Right ventricle myocardium superior (tissue), 1 donor: ENCODE measurements at regions not wholly inside any gene's neighbourhood (a gene's known extent, or its start where the extent isn't known, plus 50 kb on each side); places are given as distances from the start of the nearest gene placed in this dataset.

Experiments used
- ATAC-seq: fragments of 200-7000 bp; cut with Tn5 transposase; one replicate; pipeline ENCODE4 v1.9.1; 2020; ENCODE audit warnings: mild to moderate bottlenecking; ENCODE audit not compliant: poor library complexity
- DNase-seq: peaks from one replicate; pipeline ENCODE4 v3.0.0-alpha.2; 2020
- intact Hi-C: fragments of 100-400 bp; cut with DNase I; formaldehyde crosslinking; loops from one replicate; pipeline ENCODE4 v1.11.2; 2022
- donor health status: DM: no; HTN: yes; CAD: no; lungs with severe emphysema.

- intact Hi-C loops = no loop called here
- ATAC-seq (peak; percentile 57), DNase-seq (no peak)
Measured at GRCh38 chr1:29453502-29454240, 217.3 kb downstream of the PTPRU start.

- DNase-seq (no peak), ATAC-seq (no peak)
- intact Hi-C loops = no loop called here
Measured at GRCh38 chr1:29452463-29453230, 216.3 kb downstream of the PTPRU start.

GRCh38 chr1:29451368-29451892 is 215.1 kb downstream of the PTPRU start:
- no peak for DNase-seq
- intact Hi-C loops = no loop called here
- ATAC-seq = no peak

GRCh38 chr1:29450591-29450990 is 214.3 kb downstream of the PTPRU start:
- intact Hi-C loops = no loop called here
- ATAC-seq (no peak), DNase-seq (no peak)

- no peak for ATAC-seq
- no peak for DNase-seq
- intact Hi-C loops = loop anchor here (10.0 kb wide), 1 partner anchor 204 kb away; no protein-coding TSS in a partner anchor
Measured at GRCh38 chr1:29448456-29449235, 212.3 kb downstream of the PTPRU start.

- intact Hi-C loops = loop anchor here (10.0 kb wide), 1 partner anchor 203 kb away; no protein-coding TSS in a partner anchor
- DNase-seq (no peak), ATAC-seq (no peak)
Measured at GRCh38 chr1:29447368-29447767, 211.0 kb downstream of the PTPRU start.

GRCh38 chr1:29444782-29445729 is 208.7 kb downstream of the PTPRU start:
- intact Hi-C loops = loop anchor here (10.0 kb wide), 1 partner anchor 200 kb away; no protein-coding TSS in a partner anchor
- no peak for DNase-seq
- ATAC-seq = no peak

- DNase-seq (no peak), ATAC-seq (no peak)
- intact Hi-C loops = loop anchor here (10.0 kb wide), 1 partner anchor 199 kb away; no protein-coding TSS in a partner anchor
Measured at GRCh38 chr1:29444081-29444715, 207.9 kb downstream of the PTPRU start.

GRCh38 chr1:29441916-29442668 is 205.8 kb downstream of the PTPRU start:
- ATAC-seq (no peak), DNase-seq (no peak)

GRCh38 chr1:29439615-29440014 is 203.3 kb downstream of the PTPRU start:
- no peak for ATAC-seq
- intact Hi-C loops = loop anchor here (10.0 kb wide), 1 partner anchor 195 kb away; no protein-coding TSS in a partner anchor
- DNase-seq = no peak

More at GRCh38 chr1:29441916-29442668, 205.8 kb downstream of the PTPRU start:
- intact Hi-C loops = loop anchor here (10.0 kb wide), 1 partner anchor 197 kb away; no protein-coding TSS in a partner anchor

GRCh38 chr1:29438991-29439390 is 202.7 kb downstream of the PTPRU start:
- no peak for ATAC-seq
- no peak for DNase-seq
- intact Hi-C loops = no loop called here

- ATAC-seq (no peak), DNase-seq (no peak)
- intact Hi-C loops = no loop called here
Measured at GRCh38 chr1:29437946-29438345, 201.6 kb downstream of the PTPRU start.

GRCh38 chr1:29436181-29436785 is 200.0 kb downstream of the PTPRU start:
- DNase-seq (no peak), ATAC-seq (no peak)
- intact Hi-C loops = no loop called here

- DNase-seq (no peak), ATAC-seq (no peak)
- intact Hi-C loops = no loop called here
Measured at GRCh38 chr1:29433830-29434229, 197.5 kb downstream of the PTPRU start.

- ATAC-seq = no peak
- no peak for DNase-seq
- intact Hi-C loops = no loop called here
Measured at GRCh38 chr1:29431138-29431537, 194.8 kb downstream of the PTPRU start.

GRCh38 chr1:29429656-29430055 is 193.3 kb downstream of the PTPRU start:
- intact Hi-C loops = no loop called here
- DNase-seq (no peak), ATAC-seq (no peak)
